A549 (cell line): ENCODE measurements at regions not wholly inside any gene's neighbourhood (a gene's known extent, or its start where the extent isn't known, plus 50 kb on each side); places are given as distances from the start of the nearest gene placed in this dataset.

ENCODE experiments used
- ATOH8 ChIP-seq: fragments of 250-450 bp; sonication (Bioruptor Pico); IDR thresholded peaks from 2 replicates; pipeline ENCODE4 v1.5.0; 2020; ENCODE audit warnings: low read depth, mild to moderate bottlenecking, moderate library complexity
- CTCF ChIP-seq: fragments of >200 bp; sonication (Bioruptor Twin); formaldehyde crosslinking; IDR thresholded peaks from 3 replicates; pipeline ENCODE4 v1.5.1; 2016
- EHF ChIP-seq: fragments of 250-450 bp; sonication (Bioruptor Pico); IDR thresholded peaks from 2 replicates; pipeline ENCODE4 v1.5.0; 2020; ENCODE audit warnings: mild to moderate bottlenecking
- EP300 ChIP-seq, 2 experiments: fragments of >200 bp; sonication (Bioruptor Twin); formaldehyde crosslinking; IDR thresholded peaks; 2 replicates in 1 of 2; 3 replicates in 1 of 2; pipeline ENCODE4 v1.6.1; 2016 to 2017
- MAZ ChIP-seq: fragments of 150-350 bp; IDR thresholded peaks from 2 replicates; pipeline ENCODE4 v1.6.1; 2014; ENCODE audit warnings: antibody characterized with exemption, low read depth, low read length, borderline replicate concordance
- PHF8 ChIP-seq: fragments of 200-600 bp; sonication (generic); IDR thresholded peaks from 2 replicates; pipeline ENCODE4 v1.6.1; 2016; ENCODE audit warnings: low read depth, mild to moderate bottlenecking, antibody characterized with exemption, moderate library complexity, borderline replicate concordance
- POLR2A ChIP-seq: IDR thresholded peaks from 2 replicates; pipeline ENCODE4 v1.6.1; 2012; ENCODE audit warnings: mild to moderate bottlenecking, low read length
- POLR2AphosphoS2 ChIP-seq: conservative IDR thresholded peaks from 2 replicates; pipeline ENCODE4 v1.6.1; 2012; ENCODE audit warnings: low read length, improper control_type of control experiment, inconsistent platforms
- RAD21 ChIP-seq, 2 experiments: fragments of >200 bp in 1 of 2; sonication (Bioruptor Twin) in 1 of 2; formaldehyde crosslinking in 1 of 2; IDR thresholded peaks in 1 of 2; conservative IDR thresholded peaks in 1 of 2; 2 replicates in 1 of 2; 3 replicates in 1 of 2; pipeline ENCODE4 v1.6.1; 2012 to 2018; ENCODE audit warnings: inconsistent platforms in 1 of 2
- RCOR1 ChIP-seq: fragments of 150-350 bp; IDR thresholded peaks from 2 replicates; pipeline ENCODE4 v1.6.1; 2014; ENCODE audit warnings: antibody characterized with exemption, low read length, low read depth
- USF2 ChIP-seq: fragments of 450-650 bp; IDR thresholded peaks from 2 replicates; pipeline ENCODE4 v1.6.1; 2014; ENCODE audit warnings: antibody characterized with exemption
- TF ChIP-seq, protein P1 (sequence below): fragments of 150-350 bp; IDR thresholded peaks from 2 replicates; pipeline ENCODE4 v1.6.1; 2014; ENCODE audit warnings: low read depth, mild to moderate bottlenecking, low read length

DNA sequence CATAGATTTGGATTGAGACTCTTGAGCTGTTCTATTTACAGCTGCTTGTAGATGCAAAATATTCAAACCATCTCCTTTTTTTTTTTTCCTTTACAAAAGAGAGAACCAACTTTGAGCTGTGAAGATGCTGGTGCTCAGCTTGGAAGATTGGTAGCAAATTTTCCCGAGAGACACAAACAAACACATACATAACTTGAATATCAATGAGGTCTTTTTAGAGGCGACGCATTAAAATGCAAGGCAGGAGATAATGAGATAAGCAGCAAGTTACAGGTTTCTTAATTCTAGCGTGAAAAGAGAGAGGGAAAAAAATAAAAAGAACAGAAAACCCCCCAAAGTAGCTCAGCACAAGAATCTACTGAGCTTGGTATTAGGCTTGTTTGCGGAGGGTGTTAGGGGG is 247.0 kb upstream of the SORL1-AS1 start:
- TF ChIP-seq, protein P1, sequence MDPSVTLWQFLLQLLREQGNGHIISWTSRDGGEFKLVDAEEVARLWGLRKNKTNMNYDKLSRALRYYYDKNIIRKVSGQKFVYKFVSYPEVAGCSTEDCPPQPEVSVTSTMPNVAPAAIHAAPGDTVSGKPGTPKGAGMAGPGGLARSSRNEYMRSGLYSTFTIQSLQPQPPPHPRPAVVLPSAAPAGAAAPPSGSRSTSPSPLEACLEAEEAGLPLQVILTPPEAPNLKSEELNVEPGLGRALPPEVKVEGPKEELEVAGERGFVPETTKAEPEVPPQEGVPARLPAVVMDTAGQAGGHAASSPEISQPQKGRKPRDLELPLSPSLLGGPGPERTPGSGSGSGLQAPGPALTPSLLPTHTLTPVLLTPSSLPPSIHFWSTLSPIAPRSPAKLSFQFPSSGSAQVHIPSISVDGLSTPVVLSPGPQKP, result no peak
- TF ChIP-seq CTCF (no peak), MAZ (no peak), PHF8 (no peak), POLR2A (no peak), USF2 (no peak), EP300 (IDR thresholded peaks at IDR 0.05) (no peak), RCOR1 (no peak), EHF (CRISPR knock-in tag) (no peak), POLR2AphosphoS2 (no peak), RAD21 (conservative IDR thresholded peaks at IDR 0.05 in 1 of 2, IDR thresholded peaks at IDR 0.05 in 1 of 2) (no peak), ATOH8 (CRISPR knock-in tag) (no peak)
